ENCODE measurements at regions not wholly inside any gene's neighbourhood (a gene's known extent, or its start where the extent isn't known, plus 50 kb on each side); places are given as distances from the start of the nearest gene placed in this dataset.

- POLR2A ChIA-PET = no interaction called here
- Histone ChIP-seq H3K4me3 (ENCODE audit: low read length) (no peak overlapping the region), H3K36me3 (ENCODE audit: insufficient read depth, low read length) (no peaks in the 10 kb centered on the region), H3K27me3 (ENCODE audit: insufficient read depth, low read length, poor library complexity, severe bottlenecking) (no peaks in the 10 kb centered on the region), H3K4me1 (ENCODE audit: insufficient read depth, low read length) (no peaks in the 10 kb centered on the region), H3K9me3 (ENCODE audit: low read length) (no peaks in the 10 kb centered on the region), H3K27ac (ENCODE audit: low read depth, low read length) (no peak overlapping the region)
- Mint-ChIP-seq H3K27me3 (peaks cover 4 to 6% of the 10 kb centered on the region in 2 donors), H3K4me3 (no peak overlapping the region), H3K27ac (no peak overlapping the region), H3K4me1 (no peaks in the 10 kb centered on the region), H3K9me3 (peaks cover 0 to 2% (median 0%) of the 10 kb centered on the region in 5 donors), H3K36me3 (no peaks in the 10 kb centered on the region)
- no peak for DNase-seq
- CTCF ChIA-PET = no interaction called here
Observed at GRCh38 chr5:152288917-152289595, 116.0 kb downstream of the NMUR2 start.

- no peaks in the 10 kb centered on the region for H3K4me1 Mint-ChIP-seq
- DNase-seq = no peak
- Histone ChIP-seq H3K4me1 (ENCODE audit: insufficient read depth, low read length) (no peaks in the 10 kb centered on the region), H3K27me3 (ENCODE audit: insufficient read depth, low read length, poor library complexity, severe bottlenecking) (no peaks in the 10 kb centered on the region), H3K36me3 (ENCODE audit: insufficient read depth, low read length) (no peaks in the 10 kb centered on the region), H3K4me3 (ENCODE audit: low read length) (no peak overlapping the region), H3K9me3 (ENCODE audit: low read length) (no peaks in the 10 kb centered on the region), H3K27ac (ENCODE audit: low read depth, low read length) (no peak overlapping the region)
- H3K27me3 Mint-ChIP-seq = peaks cover 4 to 6% of the 10 kb centered on the region in 2 donors
- ChIA-PET CTCF (no interaction called here), POLR2A (no interaction called here)
- no peak overlapping the region for H3K4me3 Mint-ChIP-seq
- no peak overlapping the region for H3K27ac Mint-ChIP-seq
- H3K36me3 Mint-ChIP-seq = no peaks in the 10 kb centered on the region
- peaks cover 0 to 2% (median 0%) of the 10 kb centered on the region in 5 donors for H3K9me3 Mint-ChIP-seq
Observed at GRCh38 chr5:152288499-152288898, 116.6 kb downstream of the NMUR2 start.

- ChIA-PET POLR2A (no interaction called here), CTCF (no interaction called here)
- H3K4me1 ChIP-seq (ENCODE audit: insufficient read depth, low read length) = no peaks in the 10 kb centered on the region
- Mint-ChIP-seq H3K4me3 (peak overlapping the region in 1 of 7 donors; percentile 51), H3K27me3 (peaks cover 4 to 6% of the 10 kb centered on the region in 2 donors), H3K36me3 (no peaks in the 10 kb centered on the region), H3K9me3 (peaks cover 0 to 2% (median 0%) of the 10 kb centered on the region in 5 donors), H3K27ac (no peak overlapping the region), H3K4me1 (no peaks in the 10 kb centered on the region)
- no peak overlapping the region for H3K27ac ChIP-seq (ENCODE audit: low read depth, low read length)
- H3K9me3 ChIP-seq (ENCODE audit: low read length) = no peaks in the 10 kb centered on the region
- no peaks in the 10 kb centered on the region for H3K36me3 ChIP-seq (ENCODE audit: insufficient read depth, low read length)
- no peak overlapping the region for H3K4me3 ChIP-seq (ENCODE audit: low read length)
- DNase-seq = no peak
- no peaks in the 10 kb centered on the region for H3K27me3 ChIP-seq (ENCODE audit: insufficient read depth, low read length, poor library complexity, severe bottlenecking)
Observed at GRCh38 chr5:152285764-152286163, 119.3 kb downstream of the NMUR2 start.

GRCh38 chr5:152282331-152282730 is 122.7 kb downstream of the NMUR2 start:
- no peak overlapping the region for H3K27ac ChIP-seq (ENCODE audit: low read depth, low read length)
- Mint-ChIP-seq H3K9me3 (peaks cover 0 to 2% (median 0%) of the 10 kb centered on the region in 5 donors), H3K4me3 (no peak overlapping the region), H3K27me3 (peaks cover 4 to 10% of the 10 kb centered on the region in 2 donors), H3K36me3 (no peaks in the 10 kb centered on the region), H3K27ac (no peak overlapping the region), H3K4me1 (no peaks in the 10 kb centered on the region)
- no peaks in the 10 kb centered on the region for H3K9me3 ChIP-seq (ENCODE audit: low read length)
- H3K27me3 ChIP-seq (ENCODE audit: insufficient read depth, low read length, poor library complexity, severe bottlenecking) = no peaks in the 10 kb centered on the region
- DNase-seq = no peak
- H3K4me1 ChIP-seq (ENCODE audit: insufficient read depth, low read length) = no peaks in the 10 kb centered on the region
- ChIA-PET CTCF (no interaction called here), POLR2A (no interaction called here)
- H3K4me3 ChIP-seq (ENCODE audit: low read length) = no peak overlapping the region
- no peaks in the 10 kb centered on the region for H3K36me3 ChIP-seq (ENCODE audit: insufficient read depth, low read length)

- H3K36me3 ChIP-seq (ENCODE audit: insufficient read depth, low read length) = no peaks in the 10 kb centered on the region
- H3K27me3 ChIP-seq (ENCODE audit: insufficient read depth, low read length, poor library complexity, severe bottlenecking) = no peaks in the 10 kb centered on the region
- POLR2A ChIA-PET = no interaction called here
- H3K27ac Mint-ChIP-seq = no peak overlapping the region
- H3K4me3 Mint-ChIP-seq = no peak overlapping the region
- no peaks in the 10 kb centered on the region for H3K4me1 Mint-ChIP-seq
- H3K9me3 Mint-ChIP-seq = peaks cover 0 to 2% (median 0%) of the 10 kb centered on the region in 5 donors
- no peaks in the 10 kb centered on the region for H3K4me1 ChIP-seq (ENCODE audit: insufficient read depth, low read length)
- no peak for DNase-seq
- H3K9me3 ChIP-seq (ENCODE audit: low read length) = no peaks in the 10 kb centered on the region
- peaks cover 1 to 4% of the 10 kb centered on the region in 2 donors for H3K27me3 Mint-ChIP-seq
- no peak overlapping the region for H3K27ac ChIP-seq (ENCODE audit: low read depth, low read length)
- CTCF ChIA-PET = no interaction called here
- no peaks in the 10 kb centered on the region for H3K36me3 Mint-ChIP-seq
- H3K4me3 ChIP-seq (ENCODE audit: low read length) = no peak overlapping the region
Observed at GRCh38 chr5:152277936-152278335, 127.1 kb downstream of the NMUR2 start.

GRCh38 chr5:152274224-152274623 is 130.9 kb downstream of the NMUR2 start:
- Histone ChIP-seq H3K27ac (ENCODE audit: low read depth, low read length) (no peak overlapping the region), H3K4me1 (ENCODE audit: insufficient read depth, low read length) (no peaks in the 10 kb centered on the region), H3K4me3 (ENCODE audit: low read length) (no peak overlapping the region), H3K9me3 (ENCODE audit: low read length) (no peaks in the 10 kb centered on the region), H3K27me3 (ENCODE audit: insufficient read depth, low read length, poor library complexity, severe bottlenecking) (no peaks in the 10 kb centered on the region), H3K36me3 (ENCODE audit: insufficient read depth, low read length) (no peaks in the 10 kb centered on the region)
- Mint-ChIP-seq H3K36me3 (no peaks in the 10 kb centered on the region), H3K4me1 (no peaks in the 10 kb centered on the region), H3K9me3 (no peaks in the 10 kb centered on the region), H3K27ac (no peak overlapping the region), H3K27me3 (peaks cover 1 to 7% of the 10 kb centered on the region in 2 donors), H3K4me3 (no peak overlapping the region)
- DNase-seq = no peak
- CTCF ChIA-PET = no interaction called here
- POLR2A ChIA-PET = no interaction called here

GRCh38 chr5:152271420-152271819 is 133.7 kb downstream of the NMUR2 start:
- DNase-seq = no peak
- POLR2A ChIA-PET = no interaction called here
- H3K9me3 ChIP-seq (ENCODE audit: low read length) = no peaks in the 10 kb centered on the region
- CTCF ChIA-PET = no interaction called here
- Mint-ChIP-seq H3K4me3 (no peak overlapping the region), H3K27me3 (peaks cover 0 to 3% of the 10 kb centered on the region in 2 donors), H3K4me1 (no peaks in the 10 kb centered on the region), H3K27ac (no peak overlapping the region), H3K9me3 (no peaks in the 10 kb centered on the region), H3K36me3 (no peaks in the 10 kb centered on the region)
- H3K27ac ChIP-seq (ENCODE audit: low read depth, low read length) = no peak overlapping the region
- H3K27me3 ChIP-seq (ENCODE audit: insufficient read depth, low read length, poor library complexity, severe bottlenecking) = no peaks in the 10 kb centered on the region
- no peak overlapping the region for H3K4me3 ChIP-seq (ENCODE audit: low read length)
- no peaks in the 10 kb centered on the region for H3K36me3 ChIP-seq (ENCODE audit: insufficient read depth, low read length)
- no peaks in the 10 kb centered on the region for H3K4me1 ChIP-seq (ENCODE audit: insufficient read depth, low read length)

GRCh38 chr5:152270096-152270495 is 135.0 kb downstream of the NMUR2 start:
- DNase-seq = no peak
- Histone ChIP-seq H3K9me3 (ENCODE audit: low read length) (no peaks in the 10 kb centered on the region), H3K4me3 (ENCODE audit: low read length) (no peak overlapping the region), H3K36me3 (ENCODE audit: insufficient read depth, low read length) (no peaks in the 10 kb centered on the region), H3K4me1 (ENCODE audit: insufficient read depth, low read length) (no peaks in the 10 kb centered on the region), H3K27me3 (ENCODE audit: insufficient read depth, low read length, poor library complexity, severe bottlenecking) (no peaks in the 10 kb centered on the region), H3K27ac (ENCODE audit: low read depth, low read length) (no peak overlapping the region)
- Mint-ChIP-seq H3K4me3 (no peak overlapping the region), H3K4me1 (no peaks in the 10 kb centered on the region), H3K36me3 (no peaks in the 10 kb centered on the region), H3K27me3 (peaks cover 0 to 3% of the 10 kb centered on the region in 2 donors), H3K27ac (no peak overlapping the region), H3K9me3 (no peaks in the 10 kb centered on the region)
- POLR2A ChIA-PET = no interaction called here
- CTCF ChIA-PET = no interaction called here

GRCh38 chr5:152269533-152269932 is 135.5 kb downstream of the NMUR2 start:
- Mint-ChIP-seq H3K4me3 (no peak overlapping the region), H3K36me3 (no peaks in the 10 kb centered on the region), H3K9me3 (no peaks in the 10 kb centered on the region), H3K4me1 (no peaks in the 10 kb centered on the region), H3K27me3 (peaks cover 0 to 3% of the 10 kb centered on the region in 2 donors), H3K27ac (no peak overlapping the region)
- DNase-seq = no peak
- no peaks in the 10 kb centered on the region for H3K4me1 ChIP-seq (ENCODE audit: insufficient read depth, low read length)
- no peak overlapping the region for H3K4me3 ChIP-seq (ENCODE audit: low read length)
- no peaks in the 10 kb centered on the region for H3K36me3 ChIP-seq (ENCODE audit: insufficient read depth, low read length)
- ChIA-PET POLR2A (no interaction called here), CTCF (no interaction called here)
- H3K27ac ChIP-seq (ENCODE audit: low read depth, low read length) = no peak overlapping the region
- no peaks in the 10 kb centered on the region for H3K9me3 ChIP-seq (ENCODE audit: low read length)
- H3K27me3 ChIP-seq (ENCODE audit: insufficient read depth, low read length, poor library complexity, severe bottlenecking) = no peaks in the 10 kb centered on the region
